Aorta (tissue), 5 donors: ENCODE measurements at regions not wholly inside any gene's neighbourhood (a gene's known extent, or its start where the extent isn't known, plus 50 kb on each side); places are given as distances from the start of the nearest gene placed in this dataset.

Experiments
- ATAC-seq: fragments of 200-7000 bp; cut with Tn5 transposase; one replicate; pipeline ENCODE4 v1.9.1; 2022; ENCODE audit warnings: moderate library complexity; ENCODE audit not compliant: low FRiP score
- DNase-seq, 2 donors: peaks; one replicate each; pipeline ENCODE4 v3.0.0-alpha.2; 2020
- H3K27ac ChIP-seq, 2 donors: one replicate each; pipeline ENCODE4 v1.5.1; 2013; ENCODE audit warnings: low read length in 2 of 2, mild to moderate bottlenecking in 2 of 2, moderate library complexity in 2 of 2, control low read depth in 1 of 2, inconsistent platforms in 1 of 2, low read depth in 1 of 2
- H3K27me3 ChIP-seq, 2 donors: one replicate each; pipeline ENCODE4 v1.6.1; 2013; ENCODE audit warnings: control low read depth in 1 of 2, low read length in 1 of 2, mild to moderate bottlenecking in 1 of 2, moderate library complexity in 1 of 2; ENCODE audit not compliant: insufficient read depth in 2 of 2, control insufficient read depth in 1 of 2
- H3K36me3 ChIP-seq, 2 donors: one replicate each; pipeline ENCODE4 v1.6.1; 2013; ENCODE audit warnings: control low read depth in 1 of 2, low read length in 1 of 2, mild to moderate bottlenecking in 1 of 2; ENCODE audit not compliant: insufficient read depth in 2 of 2, control insufficient read depth in 1 of 2
- H3K4me1 ChIP-seq, 2 donors: one replicate each; pipeline ENCODE4 v1.6.1; 2013; ENCODE audit warnings: low read length in 2 of 2, control low read depth in 1 of 2, mild to moderate bottlenecking in 1 of 2, moderate library complexity in 1 of 2; ENCODE audit not compliant: insufficient read depth in 2 of 2, control insufficient read depth in 1 of 2
- H3K4me3 ChIP-seq, 2 donors: one replicate each; pipeline ENCODE4 v1.5.1; 2013; ENCODE audit warnings: low read length in 2 of 2, control low read depth in 1 of 2, mild to moderate bottlenecking in 1 of 2
- H3K9me3 ChIP-seq: one replicate; pipeline ENCODE4 v1.6.1; 2013; ENCODE audit warnings: mild to moderate bottlenecking, low read length; ENCODE audit not compliant: control insufficient read depth
- WGBS, 2 donors: extraction: QIAGEN DNeasy Blood & Tissue Kit; methylation state at CpG; one replicate each; pipeline ENCODE4 v1.1.7; 2013; 5-methylcytosine and 5-hydroxymethylcytosine counted together
- intact Hi-C, 2 donors: fragments of 100-400 bp; cut with DNase I; formaldehyde crosslinking; loops; one replicate each; pipeline versions ENCODE4 v1.14.2 to v1.15.0; 2022
- donor health status: healthy with polysubstance abuse.
- donor health status: Bipolar disorder and iron deficiency.
- donor health status: DM: no; HTN: no; CAD: no.
- donor health status: DM: no; HTN: no; CAD: no.
- donor health status: DM: yes; HTN: yes; CAD: no.

- Histone ChIP-seq H3K4me3 (no peak overlapping the region), H3K27me3 (no peaks in the 10 kb centered on the region), H3K9me3 (no peaks in the 10 kb centered on the region), H3K36me3 (no peaks in the 10 kb centered on the region), H3K27ac (no peak overlapping the region), H3K4me1 (no peaks in the 10 kb centered on the region)
- no peak for DNase-seq
- ATAC-seq = no peak
- 73 to 80% methylated on average over 7 of the region's 7 CpGs for WGBS, 2 donors
- intact Hi-C loops = no loop called here
Measured at GRCh38 chr9:14532456-14533115, 160.6 kb downstream of the ZDHHC21 start.

DNA sequence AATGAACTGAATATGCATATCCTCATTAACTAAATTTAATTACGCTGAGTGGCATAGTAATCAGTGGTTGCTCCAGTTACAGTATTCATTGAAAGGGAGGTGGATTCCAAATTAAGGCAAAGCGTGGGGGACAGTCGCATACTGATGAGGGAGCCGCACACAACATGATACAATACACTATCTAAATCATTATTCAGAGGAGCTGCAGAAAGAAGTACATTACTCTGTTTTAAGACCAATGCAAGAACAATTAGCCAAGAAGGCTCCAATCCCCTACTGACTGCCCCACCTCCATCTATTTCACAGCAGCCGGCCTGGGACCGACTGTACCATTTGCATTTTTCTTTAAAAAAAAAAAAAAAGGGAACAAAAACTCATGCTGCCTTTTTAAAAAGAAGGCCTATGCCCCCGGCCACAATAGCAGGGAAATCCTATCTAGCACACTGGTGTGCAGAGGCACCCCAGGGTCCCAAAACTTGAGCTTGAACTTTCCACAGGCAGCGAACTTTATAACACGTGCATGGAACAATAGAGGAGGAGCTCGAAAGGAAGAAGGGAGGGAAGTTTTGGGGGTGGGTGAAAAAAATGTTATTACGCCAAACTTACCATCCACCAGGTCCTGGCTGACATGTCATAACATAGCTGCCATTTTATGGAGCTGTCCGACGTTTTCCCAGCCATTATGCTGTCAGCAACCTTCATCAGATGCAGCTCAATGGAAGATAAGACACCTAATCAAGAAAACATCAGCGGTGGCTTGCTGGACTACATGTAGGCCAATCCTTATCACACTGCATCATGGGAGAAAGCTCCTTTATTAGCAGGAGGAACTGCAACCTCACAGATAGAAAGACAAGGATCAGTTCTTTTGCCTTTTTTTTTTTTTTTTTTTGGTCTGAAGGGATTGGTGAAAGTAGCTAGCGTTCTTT, 161.6 kb downstream of the ZDHHC21 start:
- WGBS, 2 donors = 62 to 76% methylated on average over 15 of the region's 15 CpGs

DNA sequence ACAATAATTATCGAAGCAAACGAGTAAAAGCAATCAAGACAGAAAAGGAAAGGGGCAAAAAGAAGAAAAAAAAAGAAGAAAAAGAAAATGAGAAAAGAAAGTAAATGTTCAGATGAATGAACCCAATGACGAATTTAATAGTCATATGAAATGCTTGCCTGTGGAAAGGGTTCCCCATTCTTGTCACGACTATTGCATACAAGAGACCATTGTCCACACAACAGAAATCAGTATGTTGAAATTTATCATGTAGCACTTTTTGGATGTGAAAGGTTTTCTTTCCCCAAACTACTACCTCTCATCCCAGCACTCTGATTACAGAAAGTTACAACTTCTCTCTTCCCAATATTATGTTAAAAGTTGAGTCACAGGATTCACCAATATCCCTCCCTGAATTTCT, 162.4 kb downstream of the ZDHHC21 start:
- Histone ChIP-seq H3K9me3 (no peaks in the 10 kb centered on the region), H3K4me3 (no peak overlapping the region), H3K27me3 (no peaks in the 10 kb centered on the region), H3K4me1 (no peaks in the 10 kb centered on the region), H3K36me3 (no peaks in the 10 kb centered on the region), H3K27ac (no peak overlapping the region)
- intact Hi-C loops = no loop called here
- DNase-seq = no peak
- 85% methylated on average over 4 of the region's 4 CpGs for WGBS, 2 donors
- no peak for ATAC-seq

More for the DNA sequence above, 161.6 kb downstream of the ZDHHC21 start:
- ATAC-seq (no peak), DNase-seq (no peak)
- no peak overlapping the region for H3K27ac ChIP-seq
- no peaks in the 10 kb centered on the region for H3K4me1 ChIP-seq
- no peak overlapping the region for H3K4me3 ChIP-seq
- H3K36me3 ChIP-seq = no peaks in the 10 kb centered on the region
- H3K27me3 ChIP-seq = no peaks in the 10 kb centered on the region
- intact Hi-C loops = no loop called here
- no peaks in the 10 kb centered on the region for H3K9me3 ChIP-seq

DNA sequence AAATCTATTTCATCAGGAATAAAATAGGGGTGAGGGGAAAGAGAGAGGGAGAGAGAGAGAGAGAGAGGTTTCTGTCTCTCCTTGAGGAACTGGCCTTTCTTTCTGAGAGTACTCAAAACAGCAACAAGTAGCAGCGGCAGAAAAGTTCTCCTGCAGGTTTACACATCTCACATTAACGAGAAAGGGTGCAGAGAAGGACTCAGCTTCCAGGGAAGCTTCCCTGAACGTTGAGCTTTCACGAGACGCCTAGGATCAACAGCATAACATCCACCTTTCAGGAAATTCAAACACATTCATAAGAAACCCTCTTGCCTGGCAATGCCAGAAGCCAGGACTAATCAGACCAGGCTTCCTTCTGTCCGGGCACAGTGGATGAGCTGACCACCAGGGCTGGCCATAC, 162.9 kb downstream of the ZDHHC21 start:
- no peaks in the 10 kb centered on the region for H3K4me1 ChIP-seq
- intact Hi-C loops = no loop called here
- ATAC-seq (no peak), DNase-seq (no peak)
- no peaks in the 10 kb centered on the region for H3K27me3 ChIP-seq
- H3K36me3 ChIP-seq = no peaks in the 10 kb centered on the region
- WGBS, 2 donors = 41 to 46% methylated on average over 6 of the region's 6 CpGs
- no peaks in the 10 kb centered on the region for H3K9me3 ChIP-seq
- no peak overlapping the region for H3K27ac ChIP-seq
- no peak overlapping the region for H3K4me3 ChIP-seq

GRCh38 chr9:14529629-14530028, 163.6 kb downstream of the ZDHHC21 start:
- WGBS, 2 donors = 92 to 95% methylated on average over 4 of the region's 4 CpGs
- H3K4me1 ChIP-seq = no peaks in the 10 kb centered on the region
- intact Hi-C loops = no loop called here
- no peaks in the 10 kb centered on the region for H3K9me3 ChIP-seq
- ATAC-seq = no peak
- H3K27ac ChIP-seq = no peak overlapping the region
- no peak for DNase-seq
- H3K36me3 ChIP-seq = no peaks in the 10 kb centered on the region
- H3K4me3 ChIP-seq = no peak overlapping the region
- H3K27me3 ChIP-seq = no peaks in the 10 kb centered on the region

GRCh38 chr9:14529054-14529453, 164.2 kb downstream of the ZDHHC21 start:
- ATAC-seq (no peak), DNase-seq (no peak)
- Histone ChIP-seq H3K4me1 (no peaks in the 10 kb centered on the region), H3K27me3 (no peaks in the 10 kb centered on the region), H3K36me3 (no peaks in the 10 kb centered on the region), H3K9me3 (no peaks in the 10 kb centered on the region), H3K4me3 (no peak overlapping the region), H3K27ac (no peak overlapping the region)
- 66 to 83% methylated on average over 3 of the region's 3 CpGs for WGBS, 2 donors
- intact Hi-C loops = no loop called here

DNA sequence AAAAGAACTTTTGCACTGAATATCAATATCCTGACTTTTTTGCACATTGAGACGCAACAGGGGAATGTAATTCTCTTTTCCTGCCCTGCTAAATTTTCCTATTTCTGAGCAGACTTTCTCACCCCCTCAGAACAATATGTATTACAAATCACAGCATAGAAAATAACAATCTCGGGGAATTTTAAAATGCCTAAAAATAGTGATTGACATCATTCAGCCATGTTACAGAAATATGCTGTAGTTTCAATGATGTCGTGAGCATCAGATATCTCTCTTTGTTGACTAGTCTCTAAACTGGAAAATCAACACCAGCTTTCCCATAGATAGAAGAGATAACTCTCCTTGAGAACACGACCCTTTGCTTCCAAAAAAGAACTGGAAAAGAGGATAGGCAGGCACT, 166.7 kb downstream of the ZDHHC21 start:
- Histone ChIP-seq H3K4me3 (no peak overlapping the region), H3K27me3 (no peaks in the 10 kb centered on the region), H3K27ac (no peak overlapping the region), H3K4me1 (no peaks in the 10 kb centered on the region), H3K36me3 (no peaks in the 10 kb centered on the region), H3K9me3 (no peaks in the 10 kb centered on the region)
- intact Hi-C loops = no loop called here
- 38 to 46% methylated on average over 4 of the region's 4 CpGs for WGBS, 2 donors
- ATAC-seq (no peak), DNase-seq (no peak)

DNA sequence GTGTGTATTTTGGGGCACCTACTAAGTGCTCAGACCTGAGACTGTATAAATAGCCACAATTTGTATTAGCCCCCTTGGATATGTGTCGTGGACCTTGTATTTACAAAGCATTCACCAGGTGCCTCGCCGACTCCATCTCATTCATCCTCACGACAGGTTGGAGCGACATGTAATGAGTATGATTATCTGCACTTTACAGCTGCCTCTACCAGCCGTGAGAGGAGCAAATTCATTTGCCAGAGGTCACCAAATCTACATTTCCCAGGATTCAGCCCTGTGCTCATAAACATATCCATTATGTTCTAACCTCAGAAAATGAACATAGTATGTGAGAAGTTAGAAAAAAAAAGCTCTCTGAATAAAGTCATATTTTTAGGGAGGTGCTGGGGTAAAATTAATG, 167.4 kb downstream of the ZDHHC21 start:
- 81 to 88% methylated on average over 6 of the region's 6 CpGs for WGBS, 2 donors
- Histone ChIP-seq H3K4me3 (no peak overlapping the region), H3K36me3 (no peaks in the 10 kb centered on the region), H3K27ac (no peak overlapping the region), H3K9me3 (no peaks in the 10 kb centered on the region), H3K4me1 (no peaks in the 10 kb centered on the region), H3K27me3 (no peaks in the 10 kb centered on the region)
- DNase-seq (no peak), ATAC-seq (no peak)
- intact Hi-C loops = no loop called here
